Prostate gland (tissue), 2 donors: ENCODE measurements at regions not wholly inside any gene's neighbourhood (a gene's known extent, or its start where the extent isn't known, plus 50 kb on each side); places are given as distances from the start of the nearest gene placed in this dataset.
"Not testable (repeated sequence)": the region's sequence is repeated elsewhere in the genome, so short reads cannot be mapped to it uniquely, and the experiment has no call there.

ENCODE experiments used
- DNase-seq: peaks from one replicate; pipeline ENCODE4 v3.0.0-alpha.2; 2019; ENCODE audit warnings: low spot score
- H3K27ac ChIP-seq, 2 donors: fragments of 200-600 bp; sonication (generic); 2 replicates each; pipeline ENCODE4 v1.5.1; 2017 to 2019
- H3K27me3 ChIP-seq: fragments of 200-600 bp; sonication (generic); replicated peaks from 2 replicates; pipeline ENCODE4 v1.5.1; 2019; ENCODE audit not compliant: insufficient read depth
- H3K36me3 ChIP-seq, 2 donors: fragments of 200-600 bp; sonication (generic); 1 replicate in 1 of 2; 2 replicates in 1 of 2; pipeline versions ENCODE4 v1.5.1 to v1.8.1; 2017 to 2019
- H3K4me1 ChIP-seq: fragments of 200-600 bp; sonication (generic); replicated peaks from 2 replicates; pipeline ENCODE4 v1.5.1; 2019
- H3K4me3 ChIP-seq, 2 donors: fragments of 200-600 bp; sonication (generic); 2 replicates each; pipeline ENCODE4 v1.5.1; 2017 to 2019
- H3K9me3 ChIP-seq: fragments of 200-600 bp; sonication (generic); 2 replicates; pipeline ENCODE4 v1.5.1; 2017
- POLR2A ChIP-seq: fragments of 450-650 bp; IDR thresholded peaks from one replicate; pipeline ENCODE4 v1.6.1; 2016; ENCODE audit warnings: antibody characterized with exemption, mild to moderate bottlenecking
- POLR2AphosphoS5 ChIP-seq: sonication (generic); formaldehyde crosslinking; IDR thresholded peaks from one replicate; pipeline ENCODE4 v1.6.1; 2017; ENCODE audit warnings: antibody characterized with exemption
- WGBS: methylation state at CpG from one replicate; pipeline ENCODE4 v1.1.5; 2018; 5-methylcytosine and 5-hydroxymethylcytosine counted together
- intact Hi-C: fragments of 100-400 bp; cut with DNase I; formaldehyde crosslinking; loops from one replicate; pipeline ENCODE4 v1.14.2; 2022
- TF ChIP-seq, protein P1 (sequence below), 4 experiments: fragments of 200-600 bp in 2 of 4; fragments of 450-650 bp in 2 of 4; sonication (generic) in 2 of 4; IDR thresholded peaks; 1 replicate in 3 of 4; 2 replicates in 1 of 4; pipeline ENCODE4 v1.5.1; 2016 to 2019; ENCODE audit warnings: antibody characterized with exemption in 4 of 4, mild to moderate bottlenecking in 2 of 4, moderate library complexity in 2 of 4

- H3K4me3 ChIP-seq, result no peak overlapping the region
Measured at GRCh38 chr12:90216020-90216552, 507.4 kb upstream of the ATP2B1 start.

GRCh38 chr12:90211017-90211416 lies 502.4 kb upstream of the ATP2B1 start:
- no peak for DNase-seq
- intact Hi-C loops, result no loop called here
- H3K9me3 ChIP-seq, result no peaks in the 10 kb centered on the region
- no peaks in the 10 kb centered on the region for H3K36me3 ChIP-seq
- H3K4me1 ChIP-seq, result no peaks in the 10 kb centered on the region
- WGBS, result 63% methylated on average over 1 of the region's 1 CpG
- H3K27me3 ChIP-seq, result no peaks in the 10 kb centered on the region
- H3K27ac ChIP-seq, result no peak overlapping the region
- TF ChIP-seq POLR2A (no peak), POLR2AphosphoS5 (no peak)
- TF ChIP-seq, protein P1, sequence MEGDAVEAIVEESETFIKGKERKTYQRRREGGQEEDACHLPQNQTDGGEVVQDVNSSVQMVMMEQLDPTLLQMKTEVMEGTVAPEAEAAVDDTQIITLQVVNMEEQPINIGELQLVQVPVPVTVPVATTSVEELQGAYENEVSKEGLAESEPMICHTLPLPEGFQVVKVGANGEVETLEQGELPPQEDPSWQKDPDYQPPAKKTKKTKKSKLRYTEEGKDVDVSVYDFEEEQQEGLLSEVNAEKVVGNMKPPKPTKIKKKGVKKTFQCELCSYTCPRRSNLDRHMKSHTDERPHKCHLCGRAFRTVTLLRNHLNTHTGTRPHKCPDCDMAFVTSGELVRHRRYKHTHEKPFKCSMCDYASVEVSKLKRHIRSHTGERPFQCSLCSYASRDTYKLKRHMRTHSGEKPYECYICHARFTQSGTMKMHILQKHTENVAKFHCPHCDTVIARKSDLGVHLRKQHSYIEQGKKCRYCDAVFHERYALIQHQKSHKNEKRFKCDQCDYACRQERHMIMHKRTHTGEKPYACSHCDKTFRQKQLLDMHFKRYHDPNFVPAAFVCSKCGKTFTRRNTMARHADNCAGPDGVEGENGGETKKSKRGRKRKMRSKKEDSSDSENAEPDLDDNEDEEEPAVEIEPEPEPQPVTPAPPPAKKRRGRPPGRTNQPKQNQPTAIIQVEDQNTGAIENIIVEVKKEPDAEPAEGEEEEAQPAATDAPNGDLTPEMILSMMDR (IDR thresholded peaks at IDR 0.05), result no peak
- no peak overlapping the region for H3K4me3 ChIP-seq

More at GRCh38 chr12:90216020-90216552, 507.4 kb upstream of the ATP2B1 start:
- H3K27me3 ChIP-seq, result no peaks in the 10 kb centered on the region
- TF ChIP-seq POLR2AphosphoS5 (no peak), POLR2A (no peak)
- TF ChIP-seq, protein P1 (IDR thresholded peaks at IDR 0.05), result no peak
- no peaks in the 10 kb centered on the region for H3K36me3 ChIP-seq
- H3K9me3 ChIP-seq, result no peaks in the 10 kb centered on the region
- H3K27ac ChIP-seq, result no peak overlapping the region
- intact Hi-C loops, result no loop called here
- H3K4me1 ChIP-seq, result no peaks in the 10 kb centered on the region
- no peak for DNase-seq
- WGBS, result 37% methylated on average over 3 of the region's 3 CpGs

DNA sequence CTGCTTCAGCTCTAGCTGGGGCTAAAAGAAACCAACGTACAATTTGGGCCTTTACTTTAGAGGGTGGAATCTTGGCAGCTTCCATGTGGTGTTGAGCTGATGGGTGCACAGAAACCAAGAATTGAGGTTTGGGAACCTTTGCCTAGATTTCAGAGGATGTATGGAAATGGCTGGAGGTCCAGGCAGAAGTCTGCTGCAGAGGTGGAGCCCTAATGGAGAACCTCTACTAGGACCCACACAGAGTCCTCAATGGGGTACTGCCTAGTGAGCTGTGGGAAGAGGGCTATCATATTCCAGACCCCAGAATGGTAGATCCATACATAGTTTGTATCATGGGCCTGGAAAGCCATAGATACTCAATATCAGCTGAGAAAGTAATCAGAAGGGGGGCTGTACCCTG lies 500.4 kb upstream of the ATP2B1 start:
- H3K27me3 ChIP-seq, result no peaks in the 10 kb centered on the region
- H3K4me3 ChIP-seq, result no peak overlapping the region
- no peaks in the 10 kb centered on the region for H3K4me1 ChIP-seq
- intact Hi-C loops, result no loop called here
- 100% methylated on average over 1 of the region's 1 CpG for WGBS
- TF ChIP-seq, protein P1 (IDR thresholded peaks at IDR 0.05), result no peak
- TF ChIP-seq POLR2AphosphoS5, result no peak
- no peak for TF ChIP-seq POLR2A
- no peak overlapping the region for H3K27ac ChIP-seq
- no peaks in the 10 kb centered on the region for H3K36me3 ChIP-seq
- DNase-seq, result no peak
- no peaks in the 10 kb centered on the region for H3K9me3 ChIP-seq

- H3K27ac ChIP-seq, H3K27me3 ChIP-seq, H3K4me1 ChIP-seq, H3K36me3 ChIP-seq, H3K4me3 ChIP-seq, DNase-seq, intact Hi-C loops, H3K9me3 ChIP-seq: not testable (repeated sequence)
Measured at GRCh38 chr12:90208379-90208778, 499.7 kb upstream of the ATP2B1 start.

- Histone ChIP-seq H3K4me1 (no peaks in the 10 kb centered on the region), H3K4me3 (no peak overlapping the region), H3K36me3 (no peaks in the 10 kb centered on the region), H3K27me3 (no peaks in the 10 kb centered on the region), H3K27ac (no peak overlapping the region), H3K9me3 (no peaks in the 10 kb centered on the region)
- no peak for TF ChIP-seq POLR2AphosphoS5
- TF ChIP-seq, protein P1 (IDR thresholded peaks at IDR 0.05), result no peak
- TF ChIP-seq POLR2A, result no peak
- 89% methylated on average over 3 of the region's 3 CpGs for WGBS
- DNase-seq, result no peak
- intact Hi-C loops, result no loop called here
Measured at GRCh38 chr12:90207799-90208198, 499.2 kb upstream of the ATP2B1 start.
